ENCODE measurements at regions not wholly inside any gene's neighbourhood (a gene's known extent, or its start where the extent isn't known, plus 50 kb on each side); places are given as distances from the start of the nearest gene placed in this dataset.
"Not testable (repeated sequence)": the region's sequence is repeated elsewhere in the genome, so short reads cannot be mapped to it uniquely, and the experiment has no call there.

- FAIRE-seq (no peak), DNase-seq (ENCODE audit: insufficient read length) (no peak)
- TF ChIP-seq POLR2A (IDR thresholded peaks at IDR 0.05; ENCODE audit: low read depth, low read length) = no peak
- no peak for TF ChIP-seq POLR2AphosphoS5 (IDR thresholded peaks at IDR 0.05; ENCODE audit: low read depth, low read length)
- TF ChIP-seq TAF1 (IDR thresholded peaks at IDR 0.05; ENCODE audit: borderline replicate concordance, low read depth, low read length) = no peak
Observed at GRCh38 chr6:168823397-168824212, 382.6 kb downstream of the SMOC2 start.

DNA sequence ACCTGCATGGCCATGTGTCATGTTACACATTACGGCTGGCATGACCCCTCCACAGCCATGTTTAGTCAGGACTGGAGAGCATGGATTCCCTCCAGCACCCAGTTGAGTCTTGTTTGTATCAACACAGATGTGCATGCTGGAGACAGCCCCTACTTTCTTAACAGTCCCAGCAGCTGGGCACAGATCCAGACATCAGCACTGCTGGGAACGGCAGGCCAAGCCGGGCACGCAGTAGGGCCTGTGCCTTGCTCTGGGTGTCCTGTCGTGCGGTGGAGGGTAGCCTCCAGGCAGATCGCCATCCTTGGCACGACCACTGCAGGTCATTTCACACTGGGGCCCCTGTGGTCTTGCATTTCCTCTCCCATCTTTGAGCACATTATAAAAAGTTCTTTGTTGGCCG is 381.4 kb downstream of the SMOC2 start:
- TF ChIP-seq POLR2AphosphoS5 (IDR thresholded peaks at IDR 0.05; ENCODE audit: low read depth, low read length) (no peak), TAF1 (IDR thresholded peaks at IDR 0.05; ENCODE audit: borderline replicate concordance, low read depth, low read length) (no peak), POLR2A (IDR thresholded peaks at IDR 0.05; ENCODE audit: low read depth, low read length) (no peak)
- FAIRE-seq = no peak
- DNase-seq (ENCODE audit: insufficient read length) = no peak

DNA sequence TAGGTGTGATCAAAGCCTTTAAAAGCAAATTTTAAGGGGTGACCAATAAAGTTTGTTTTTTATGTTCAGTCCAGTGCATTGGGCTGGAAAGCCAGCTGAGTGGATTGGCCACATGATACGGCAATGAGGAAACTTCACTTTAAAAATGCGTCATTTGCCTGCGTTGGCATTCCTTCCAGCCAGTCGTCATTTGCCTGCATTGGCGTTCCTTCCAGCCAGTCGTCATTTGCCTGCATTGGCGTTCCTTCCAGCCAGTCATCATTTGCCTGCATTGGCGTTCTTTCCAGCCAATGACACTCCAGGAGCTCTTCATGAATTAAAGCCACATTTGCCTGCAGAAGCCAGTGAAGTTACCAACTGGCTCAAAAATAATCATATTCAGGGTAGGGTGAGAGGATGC is 378.6 kb downstream of the SMOC2 start:
- DNase-seq (ENCODE audit: insufficient read length) (no peak), FAIRE-seq (no peak)
- no peak for TF ChIP-seq TAF1 (IDR thresholded peaks at IDR 0.05; ENCODE audit: borderline replicate concordance, low read depth, low read length)
- TF ChIP-seq POLR2A (IDR thresholded peaks at IDR 0.05; ENCODE audit: low read depth, low read length) = no peak
- TF ChIP-seq POLR2AphosphoS5 (IDR thresholded peaks at IDR 0.05; ENCODE audit: low read depth, low read length) = no peak

- FAIRE-seq (no peak), DNase-seq (ENCODE audit: insufficient read length) (no peak)
- no peak for TF ChIP-seq TAF1 (IDR thresholded peaks at IDR 0.05; ENCODE audit: borderline replicate concordance, low read depth, low read length)
- TF ChIP-seq POLR2A (IDR thresholded peaks at IDR 0.05; ENCODE audit: low read depth, low read length) = no peak
- no peak for TF ChIP-seq POLR2AphosphoS5 (IDR thresholded peaks at IDR 0.05; ENCODE audit: low read depth, low read length)
Observed at GRCh38 chr6:168817558-168818159, 376.7 kb downstream of the SMOC2 start.

GRCh38 chr6:168815229-168815628 is 374.2 kb downstream of the SMOC2 start:
- no peak for FAIRE-seq
- no peak for DNase-seq (ENCODE audit: insufficient read length)
- TF ChIP-seq TAF1 (IDR thresholded peaks at IDR 0.05; ENCODE audit: borderline replicate concordance, low read depth, low read length) = no peak
- TF ChIP-seq POLR2A (IDR thresholded peaks at IDR 0.05; ENCODE audit: low read depth, low read length) = no peak
- no peak for TF ChIP-seq POLR2AphosphoS5 (IDR thresholded peaks at IDR 0.05; ENCODE audit: low read depth, low read length)

DNA sequence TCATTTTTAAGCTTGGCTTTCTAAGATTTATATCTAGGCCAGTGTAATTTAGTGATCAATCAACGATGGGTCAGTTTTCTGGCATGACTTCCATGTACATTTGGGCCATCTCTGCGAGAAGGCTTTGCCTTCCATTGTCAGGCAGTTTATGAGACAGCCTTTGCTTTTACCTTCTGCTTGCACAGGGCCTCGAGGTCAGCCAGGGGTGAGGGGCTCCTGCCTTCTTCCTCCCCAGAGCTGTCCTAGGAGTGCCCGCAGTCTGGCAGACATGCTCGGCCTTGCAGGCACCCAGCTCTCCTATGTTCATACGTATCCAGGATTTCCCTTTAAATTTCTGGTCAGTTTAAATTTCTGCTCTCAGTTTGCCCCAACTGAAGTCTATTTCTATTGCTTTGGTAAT is 367.2 kb downstream of the SMOC2 start:
- DNase-seq (ENCODE audit: insufficient read length) (no peak), FAIRE-seq (no peak)
- TF ChIP-seq POLR2AphosphoS5 (IDR thresholded peaks at IDR 0.05; ENCODE audit: low read depth, low read length) (no peak), POLR2A (IDR thresholded peaks at IDR 0.05; ENCODE audit: low read depth, low read length) (no peak), TAF1 (IDR thresholded peaks at IDR 0.05; ENCODE audit: borderline replicate concordance, low read depth, low read length) (no peak)

DNA sequence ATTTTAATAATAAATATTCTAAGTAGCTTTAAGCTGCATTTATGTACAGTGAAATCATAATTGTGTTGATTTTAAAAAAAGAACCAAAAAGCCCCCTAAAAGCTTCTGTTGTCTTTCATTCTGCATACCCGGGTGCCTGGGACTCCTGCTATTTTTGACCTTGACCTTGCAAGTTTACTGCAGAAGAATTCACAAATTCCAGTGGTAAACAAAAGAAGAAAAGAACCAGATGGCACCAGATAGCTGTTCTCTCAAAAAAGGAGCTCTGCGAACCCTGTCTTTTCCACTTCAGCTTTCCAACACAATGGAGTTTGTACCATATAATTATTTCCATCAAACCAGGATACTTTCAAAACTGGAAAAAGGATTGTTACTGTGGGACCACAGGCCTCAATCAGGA is 363.3 kb downstream of the SMOC2 start:
- TF ChIP-seq POLR2A (IDR thresholded peaks at IDR 0.05; ENCODE audit: low read depth, low read length) = no peak
- no peak for TF ChIP-seq POLR2AphosphoS5 (IDR thresholded peaks at IDR 0.05; ENCODE audit: low read depth, low read length)
- TF ChIP-seq TAF1 (IDR thresholded peaks at IDR 0.05; ENCODE audit: borderline replicate concordance, low read depth, low read length) = no peak
- no peak for FAIRE-seq
- no peak for DNase-seq (ENCODE audit: insufficient read length)

DNA sequence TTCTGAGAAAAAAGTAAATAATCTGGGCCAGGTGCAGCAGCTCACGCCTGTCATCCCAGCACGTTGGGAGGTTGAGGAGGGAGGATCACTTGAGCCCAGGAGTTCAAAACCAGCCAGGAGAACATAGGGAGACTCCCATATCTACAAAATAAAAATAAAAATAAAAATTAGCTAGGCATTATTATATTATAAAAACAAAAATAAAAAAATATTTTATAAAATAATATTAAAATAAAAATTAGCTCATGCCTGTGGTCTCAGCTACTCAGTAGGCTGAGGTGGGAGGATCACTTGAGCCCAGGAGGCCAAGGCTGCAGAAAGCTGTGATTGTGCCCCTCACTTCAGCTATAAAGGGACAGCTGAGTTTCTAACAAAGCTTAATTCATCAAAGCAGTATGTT is 362.9 kb downstream of the SMOC2 start:
- DNase-seq (ENCODE audit: insufficient read length) (no peak), FAIRE-seq (no peak)
- no peak for TF ChIP-seq POLR2A (IDR thresholded peaks at IDR 0.05; ENCODE audit: low read depth, low read length)
- TF ChIP-seq POLR2AphosphoS5 (IDR thresholded peaks at IDR 0.05; ENCODE audit: low read depth, low read length) = no peak
- no peak for TF ChIP-seq TAF1 (IDR thresholded peaks at IDR 0.05; ENCODE audit: borderline replicate concordance, low read depth, low read length)

GRCh38 chr6:168799067-168799466 is 358.1 kb downstream of the SMOC2 start:
- DNase-seq (ENCODE audit: insufficient read length) (no peak), FAIRE-seq (no peak)
- TF ChIP-seq POLR2A (IDR thresholded peaks at IDR 0.05; ENCODE audit: low read depth, low read length) = no peak
- TF ChIP-seq POLR2AphosphoS5 (IDR thresholded peaks at IDR 0.05; ENCODE audit: low read depth, low read length) = no peak
- no peak for TF ChIP-seq TAF1 (IDR thresholded peaks at IDR 0.05; ENCODE audit: borderline replicate concordance, low read depth, low read length)

DNA sequence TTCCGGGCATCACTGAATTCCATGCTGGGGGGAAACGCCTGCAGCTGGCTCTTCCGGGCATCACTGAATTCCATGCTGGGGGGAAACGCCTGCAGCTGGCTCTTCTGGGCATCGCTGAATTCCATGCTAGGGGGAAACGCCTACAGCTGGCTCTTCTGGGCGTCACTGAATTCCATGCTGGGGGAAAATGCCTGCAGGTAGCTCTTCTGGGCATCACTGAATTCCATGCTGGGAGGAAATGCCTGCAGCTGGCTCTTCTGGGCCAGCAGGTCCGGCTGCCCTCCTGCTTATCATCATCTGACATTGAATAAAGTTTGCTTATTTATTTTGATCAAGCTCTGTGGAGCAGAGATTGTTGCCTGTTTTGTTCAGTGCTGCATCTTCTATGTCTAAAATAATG is 355.1 kb downstream of the SMOC2 start:
- FAIRE-seq (no peak), DNase-seq (ENCODE audit: insufficient read length) (no peak)
- TF ChIP-seq POLR2AphosphoS5 (IDR thresholded peaks at IDR 0.05; ENCODE audit: low read depth, low read length) = no peak
- no peak for TF ChIP-seq TAF1 (IDR thresholded peaks at IDR 0.05; ENCODE audit: borderline replicate concordance, low read depth, low read length)
- TF ChIP-seq POLR2A (IDR thresholded peaks at IDR 0.05; ENCODE audit: low read depth, low read length) = no peak

DNA sequence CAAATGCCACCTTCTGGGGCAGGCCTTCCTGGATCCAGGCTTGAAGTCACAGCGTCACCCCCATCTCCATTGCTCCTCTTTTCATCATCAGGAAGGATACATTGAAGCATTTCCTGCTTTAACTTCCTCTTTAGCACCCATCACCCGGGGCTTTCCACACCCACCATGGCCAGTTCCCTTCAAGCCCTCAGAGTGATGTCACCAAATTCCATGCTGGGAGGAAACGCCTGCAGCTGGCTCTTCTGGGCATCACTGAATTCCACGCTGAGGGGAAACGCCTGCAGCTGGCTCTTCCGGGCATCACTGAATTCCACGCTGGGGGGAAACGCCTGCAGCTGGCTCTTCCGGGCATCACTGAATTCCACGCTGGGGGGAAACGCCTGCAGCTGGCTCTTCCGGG is 354.6 kb downstream of the SMOC2 start:
- not testable (repeated sequence) for FAIRE-seq

DNA sequence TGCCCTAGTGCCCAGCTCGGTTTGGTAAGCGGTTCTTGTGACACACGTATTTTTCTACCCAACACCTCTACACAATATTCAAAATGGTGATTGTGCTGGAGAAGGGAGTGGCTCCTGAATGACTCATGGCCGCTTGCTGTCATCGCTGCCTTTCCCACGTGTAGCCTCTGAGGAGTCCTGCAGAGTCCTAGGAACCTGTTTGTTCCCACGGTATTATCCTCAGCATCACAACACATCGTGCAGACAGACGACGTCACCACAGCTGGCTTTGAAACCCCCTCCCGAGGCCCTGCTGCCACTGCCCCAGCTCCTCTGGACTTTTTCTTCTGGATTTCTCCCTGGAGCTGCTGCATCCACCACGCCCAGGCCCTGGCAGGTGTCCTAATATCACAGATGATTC is 353.5 kb downstream of the SMOC2 start:
- TF ChIP-seq TAF1 (IDR thresholded peaks at IDR 0.05; ENCODE audit: borderline replicate concordance, low read depth, low read length) (no peak), POLR2A (IDR thresholded peaks at IDR 0.05; ENCODE audit: low read depth, low read length) (no peak), POLR2AphosphoS5 (IDR thresholded peaks at IDR 0.05; ENCODE audit: low read depth, low read length) (no peak)
- FAIRE-seq (no peak), DNase-seq (ENCODE audit: insufficient read length) (no peak)

More for the DNA sequence above, 354.6 kb downstream of the SMOC2 start:
- not testable (repeated sequence) for DNase-seq (ENCODE audit: insufficient read length)

Measured in GM12892 (cell line).